DND-41 (cell line): ENCODE measurements at regions not wholly inside any gene's neighbourhood (a gene's known extent, or its start where the extent isn't known, plus 50 kb on each side); places are given as distances from the start of the nearest gene placed in this dataset.

ENCODE experiments used
- ATAC-seq: fragments of 200-7000 bp; cut with Tn5 transposase; 3 replicates; pipeline ENCODE4 v1.9.1; 2021; ENCODE audit warnings: low read depth; ENCODE audit not compliant: insufficient read depth
- DNase-seq: peaks from one replicate; pipeline ENCODE4 v3.0.0-alpha.2; 2020
- H2AFZ ChIP-seq: 2 replicates; pipeline ENCODE4 v1.6.0; 2012; ENCODE audit warnings: low read depth, low read length
- H3K27ac ChIP-seq: 2 replicates; pipeline ENCODE4 v1.5.1; 2012; ENCODE audit warnings: low read length, inconsistent platforms
- H3K27me3 ChIP-seq: fragments of 200-600 bp; sonication (generic); 2 replicates; pipeline ENCODE4 v1.6.0; 2012; ENCODE audit warnings: low read length, mild to moderate bottlenecking, inconsistent platforms; ENCODE audit not compliant: insufficient read depth, poor library complexity
- H3K36me3 ChIP-seq: 2 replicates; pipeline ENCODE4 v1.5.1; 2012; ENCODE audit warnings: low read length, inconsistent platforms; ENCODE audit not compliant: insufficient read depth
- H3K4me1 ChIP-seq: 2 replicates; pipeline ENCODE4 v1.5.1; 2012; ENCODE audit warnings: mild to moderate bottlenecking, low read length; ENCODE audit not compliant: insufficient read depth
- H3K4me2 ChIP-seq: 2 replicates; pipeline ENCODE4 v1.6.0; 2012; ENCODE audit warnings: mild to moderate bottlenecking, moderate library complexity, low read length, inconsistent platforms; ENCODE audit not compliant: insufficient read depth
- H3K4me3 ChIP-seq, 2 experiments: fragments of 200-600 bp in 1 of 2; shearing (Covaris generic) in 1 of 2; 2 replicates each; pipeline ENCODE4 v1.5.1; 2012 to 2016; ENCODE audit warnings: inconsistent platforms in 2 of 2, low read length in 2 of 2, mild to moderate bottlenecking in 2 of 2, low read depth in 1 of 2, moderate library complexity in 1 of 2
- H3K79me2 ChIP-seq: 2 replicates; pipeline ENCODE4 v1.6.0; 2012; ENCODE audit warnings: low read length, inconsistent platforms; ENCODE audit not compliant: insufficient read depth
- H3K9ac ChIP-seq: 2 replicates; pipeline ENCODE4 v1.6.0; 2012; ENCODE audit warnings: low read depth, mild to moderate bottlenecking, inconsistent platforms, low read length, moderate library complexity
- H3K9me3 ChIP-seq: 2 replicates; pipeline ENCODE4 v1.5.1; 2012; ENCODE audit warnings: low read length, moderate library complexity, mild to moderate bottlenecking, inconsistent platforms; ENCODE audit not compliant: insufficient read depth, severe bottlenecking
- H4K20me1 ChIP-seq: 2 replicates; pipeline ENCODE4 v1.6.0; 2012; ENCODE audit warnings: low read length; ENCODE audit not compliant: insufficient read depth
- EZH2 ChIP-seq: IDR thresholded peaks from 3 replicates; pipeline ENCODE4 v1.6.1; 2012; ENCODE audit warnings: borderline replicate concordance, low read depth, mild to moderate bottlenecking, moderate library complexity, low read length, inconsistent platforms; ENCODE audit not compliant: severe bottlenecking
- TF ChIP-seq, protein P1 (sequence below): IDR thresholded peaks from 2 replicates; pipeline ENCODE4 v1.5.1; 2012; ENCODE audit warnings: borderline replicate concordance, low read length, moderate library complexity, mild to moderate bottlenecking; ENCODE audit not compliant: poor library complexity, severe bottlenecking; ENCODE audit errors: extremely low read depth

DNA sequence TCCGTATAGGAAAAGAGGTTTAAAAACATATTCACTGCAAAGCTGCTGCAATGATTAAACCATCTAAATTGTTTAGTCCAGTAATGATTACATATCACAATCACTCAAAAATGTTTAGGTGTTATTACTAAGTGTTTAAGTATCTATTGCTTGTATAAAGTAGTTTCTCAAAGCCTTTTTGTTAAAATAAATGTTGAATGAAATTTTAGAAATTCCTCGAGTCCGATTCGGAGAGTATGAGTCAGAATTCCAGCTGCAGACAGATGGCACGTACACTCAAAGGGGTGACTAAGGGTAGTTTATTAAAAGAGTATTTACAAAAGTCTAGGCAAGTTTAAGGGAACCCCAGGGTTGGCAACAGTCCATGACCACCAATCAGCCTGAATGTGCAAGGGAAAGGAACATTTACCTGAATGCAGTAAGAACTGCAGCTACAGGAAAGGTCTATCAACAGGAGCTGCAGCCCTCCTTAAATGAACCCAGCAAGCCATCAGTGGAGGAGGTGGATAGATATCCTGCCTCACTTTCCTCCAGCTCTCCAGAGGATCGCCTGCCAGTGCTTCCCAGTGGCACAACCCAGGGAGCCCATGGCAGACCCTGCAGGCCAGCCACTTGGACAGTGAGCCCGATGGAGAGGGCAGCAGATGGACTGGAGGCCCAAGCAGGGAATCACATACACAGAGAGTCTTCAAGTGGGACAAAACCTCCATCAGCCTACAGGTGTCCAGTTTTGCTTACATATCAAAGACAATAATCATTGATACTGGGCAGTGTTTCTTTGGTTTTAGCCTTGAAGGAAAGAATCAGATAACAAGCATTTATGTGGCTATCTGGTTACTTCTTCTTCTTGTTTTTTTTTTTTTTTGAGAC is 92.1 kb upstream of the SLC44A3 start:
- DNase-seq (no peak), ATAC-seq (no peak)
- Histone ChIP-seq H3K9me3 (no peaks in the 10 kb centered on the region), H4K20me1 (no peaks in the 10 kb centered on the region), H3K27me3 (no peaks in the 10 kb centered on the region), H3K9ac (no peak overlapping the region), H3K27ac (no peak overlapping the region), H3K4me1 (no peaks in the 10 kb centered on the region), H2AFZ (no peak overlapping the region), H3K79me2 (no peaks in the 10 kb centered on the region), H3K4me3 (no peak overlapping the region), H3K4me2 (no peak overlapping the region), H3K36me3 (no peaks in the 10 kb centered on the region)
- TF ChIP-seq, protein P1, sequence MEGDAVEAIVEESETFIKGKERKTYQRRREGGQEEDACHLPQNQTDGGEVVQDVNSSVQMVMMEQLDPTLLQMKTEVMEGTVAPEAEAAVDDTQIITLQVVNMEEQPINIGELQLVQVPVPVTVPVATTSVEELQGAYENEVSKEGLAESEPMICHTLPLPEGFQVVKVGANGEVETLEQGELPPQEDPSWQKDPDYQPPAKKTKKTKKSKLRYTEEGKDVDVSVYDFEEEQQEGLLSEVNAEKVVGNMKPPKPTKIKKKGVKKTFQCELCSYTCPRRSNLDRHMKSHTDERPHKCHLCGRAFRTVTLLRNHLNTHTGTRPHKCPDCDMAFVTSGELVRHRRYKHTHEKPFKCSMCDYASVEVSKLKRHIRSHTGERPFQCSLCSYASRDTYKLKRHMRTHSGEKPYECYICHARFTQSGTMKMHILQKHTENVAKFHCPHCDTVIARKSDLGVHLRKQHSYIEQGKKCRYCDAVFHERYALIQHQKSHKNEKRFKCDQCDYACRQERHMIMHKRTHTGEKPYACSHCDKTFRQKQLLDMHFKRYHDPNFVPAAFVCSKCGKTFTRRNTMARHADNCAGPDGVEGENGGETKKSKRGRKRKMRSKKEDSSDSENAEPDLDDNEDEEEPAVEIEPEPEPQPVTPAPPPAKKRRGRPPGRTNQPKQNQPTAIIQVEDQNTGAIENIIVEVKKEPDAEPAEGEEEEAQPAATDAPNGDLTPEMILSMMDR, result no peak

DNA sequence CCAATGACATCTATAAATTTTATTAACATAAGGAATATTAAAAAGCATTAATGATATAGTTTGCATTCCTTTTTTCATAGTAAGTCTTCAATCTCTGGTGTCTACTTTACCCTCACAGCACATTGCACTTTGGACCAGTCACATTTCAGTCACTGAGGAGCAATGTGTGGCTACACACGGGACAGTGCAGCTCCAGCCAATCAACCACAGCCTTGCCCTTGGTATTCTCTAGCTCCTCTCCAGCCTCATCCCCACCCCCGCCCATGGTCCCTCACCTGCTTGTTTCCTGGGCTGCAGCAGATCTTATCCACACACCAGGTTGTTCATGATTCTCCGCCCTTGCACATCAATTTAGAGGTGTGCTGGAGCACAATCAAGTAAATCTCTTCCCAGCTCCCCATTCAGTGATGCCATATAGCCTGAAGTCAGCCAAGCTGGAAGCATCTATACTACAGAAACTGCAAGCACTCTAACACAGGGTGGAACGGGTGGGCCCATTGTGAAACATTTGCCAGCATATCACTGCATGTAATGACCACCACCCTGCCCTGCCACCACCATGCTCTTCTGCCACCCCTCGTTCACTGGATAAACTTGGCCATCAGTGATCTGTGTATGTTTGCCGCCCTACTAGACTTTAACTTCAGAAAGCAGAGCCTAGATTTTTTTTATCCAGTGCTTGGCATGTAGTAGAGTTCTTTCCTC is 93.0 kb upstream of the SLC44A3 start:
- ATAC-seq (no peak), DNase-seq (no peak)
- H3K27ac ChIP-seq, result no peak overlapping the region
- TF ChIP-seq, protein P1, result no peak
- no peak for TF ChIP-seq EZH2
- no peak overlapping the region for H2AFZ ChIP-seq
- H3K36me3 ChIP-seq, result no peaks in the 10 kb centered on the region
- no peaks in the 10 kb centered on the region for H3K27me3 ChIP-seq
- H3K4me2 ChIP-seq, result no peak overlapping the region
- H3K9ac ChIP-seq, result no peak overlapping the region
- no peaks in the 10 kb centered on the region for H3K79me2 ChIP-seq
- no peaks in the 10 kb centered on the region for H3K9me3 ChIP-seq
- H3K4me3 ChIP-seq, result no peak overlapping the region
- no peaks in the 10 kb centered on the region for H4K20me1 ChIP-seq
- H3K4me1 ChIP-seq, result no peaks in the 10 kb centered on the region

DNA sequence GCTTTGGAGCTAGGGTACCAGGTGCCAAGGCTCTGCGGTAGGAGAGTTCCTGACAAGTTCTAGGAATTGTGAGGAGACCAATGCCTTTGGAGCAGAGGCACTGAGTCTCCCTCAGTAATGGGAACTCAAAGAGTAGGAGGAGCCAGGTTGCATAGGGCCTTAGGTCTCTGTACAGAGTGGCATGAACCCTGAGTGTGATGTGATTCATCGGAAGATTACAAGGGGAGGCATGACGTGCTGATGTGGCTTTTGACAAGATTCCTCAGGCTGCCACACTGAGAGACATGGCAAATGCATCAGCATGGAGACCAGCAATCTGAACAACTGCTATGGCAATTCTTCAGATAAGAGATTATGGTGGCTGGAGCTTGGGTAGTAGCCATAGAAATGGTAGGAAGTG is 94.6 kb upstream of the SLC44A3 start:
- Histone ChIP-seq H3K4me2 (no peak overlapping the region), H3K79me2 (no peaks in the 10 kb centered on the region), H3K4me3 (no peak overlapping the region), H3K4me1 (peaks cover 10% of the 10 kb centered on the region), H3K9ac (no peak overlapping the region), H3K36me3 (no peaks in the 10 kb centered on the region), H3K27me3 (no peaks in the 10 kb centered on the region), H4K20me1 (no peaks in the 10 kb centered on the region), H3K27ac (no peak overlapping the region), H2AFZ (no peak overlapping the region), H3K9me3 (no peaks in the 10 kb centered on the region)
- DNase-seq, result no peak
- ATAC-seq, result no peak
- TF ChIP-seq, protein P1, result no peak
- no peak for TF ChIP-seq EZH2
